HG02981 (cell line): ENCODE measurements at regions not wholly inside any gene's neighbourhood (a gene's known extent, or its start where the extent isn't known, plus 50 kb on each side); places are given as distances from the start of the nearest gene placed in this dataset.

ENCODE experiments used
- ATAC-seq: cut with Tn5 transposase; IDR thresholded peaks from one replicate; pipeline ENCODE4 v1.9.1; 2021; ENCODE audit warnings: mild to moderate bottlenecking, moderate library complexity; ENCODE audit not compliant: unreplicated experiment

DNA sequence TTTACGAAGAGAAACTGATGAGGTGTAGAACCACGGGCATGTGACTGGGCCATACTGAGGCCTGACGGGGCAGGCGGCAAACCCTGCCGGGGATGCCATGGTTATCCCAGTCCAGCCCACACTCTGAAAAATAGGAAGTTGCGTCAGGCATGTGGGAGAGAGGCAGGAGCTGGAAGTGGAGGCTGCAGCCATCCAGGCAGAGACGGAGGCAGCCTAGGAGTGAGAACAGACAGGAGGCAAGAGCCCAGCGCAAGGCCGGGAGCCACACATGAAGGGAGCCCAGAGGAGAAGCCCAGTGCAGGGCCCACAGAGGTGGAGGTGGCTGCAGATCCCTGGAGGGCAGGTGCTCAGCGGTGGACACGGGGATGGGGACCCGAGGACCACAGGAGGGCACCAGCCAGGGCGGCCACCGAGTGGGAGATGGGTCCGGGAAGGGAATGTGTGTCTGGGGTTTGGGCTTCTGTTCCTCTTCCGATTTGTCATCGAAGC, 175.2 kb upstream of the PPP2R2D start:
- no peak for ATAC-seq

GRCh38 chr10:131726076-131726880, 174.5 kb upstream of the PPP2R2D start:
- no peak for ATAC-seq

- no peak for ATAC-seq
Measured at GRCh38 chr10:131726967-131727366, 173.8 kb upstream of the PPP2R2D start.

GRCh38 chr10:131727560-131727959, 173.2 kb upstream of the PPP2R2D start:
- no peak for ATAC-seq

DNA sequence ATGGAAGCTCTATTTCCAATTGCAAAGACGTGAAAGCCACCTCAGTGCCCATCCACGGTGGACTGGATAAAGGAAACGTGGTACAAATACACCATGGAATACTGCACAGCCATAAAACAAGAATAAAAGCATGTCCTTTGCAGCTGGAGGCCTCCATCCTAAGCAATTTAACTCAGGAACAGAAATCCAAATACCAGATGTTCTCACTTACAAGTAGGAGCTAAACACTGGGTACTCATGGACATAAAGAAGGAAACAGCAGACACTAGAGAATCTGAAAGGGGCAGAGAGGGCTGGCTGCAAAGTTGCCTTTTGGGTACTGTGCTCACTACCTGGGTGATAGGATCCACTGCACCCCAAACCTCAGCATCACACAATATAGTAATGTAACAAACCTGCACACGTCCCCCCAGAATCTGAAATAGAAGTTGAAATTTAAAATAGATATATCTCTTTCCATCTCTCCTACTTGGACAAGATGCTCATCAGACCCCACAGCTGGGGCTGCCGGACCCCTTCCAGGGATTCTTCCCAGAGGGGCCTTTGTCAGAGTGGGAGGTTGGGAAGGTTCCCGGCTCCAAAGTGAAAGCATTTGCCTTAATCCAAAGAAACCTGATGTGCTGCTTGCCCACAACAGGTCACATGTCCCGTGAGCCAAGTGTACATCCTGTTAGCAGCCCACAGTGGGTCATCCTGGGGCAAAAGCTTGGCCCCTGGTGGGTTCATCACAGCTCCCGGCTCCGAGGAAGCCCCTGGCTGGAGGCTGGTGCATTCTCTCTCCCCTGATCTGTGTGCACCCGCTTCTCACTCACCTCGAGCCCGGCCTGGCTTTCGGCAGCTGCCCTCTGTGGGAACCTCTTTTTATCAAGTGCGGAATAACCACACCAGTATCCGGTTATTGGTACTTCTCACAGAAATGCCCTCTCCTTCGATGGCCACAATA, 172.3 kb upstream of the PPP2R2D start:
- no peak for ATAC-seq

GRCh38 chr10:131729361-131729760, 171.4 kb upstream of the PPP2R2D start:
- ATAC-seq: no peak

DNA sequence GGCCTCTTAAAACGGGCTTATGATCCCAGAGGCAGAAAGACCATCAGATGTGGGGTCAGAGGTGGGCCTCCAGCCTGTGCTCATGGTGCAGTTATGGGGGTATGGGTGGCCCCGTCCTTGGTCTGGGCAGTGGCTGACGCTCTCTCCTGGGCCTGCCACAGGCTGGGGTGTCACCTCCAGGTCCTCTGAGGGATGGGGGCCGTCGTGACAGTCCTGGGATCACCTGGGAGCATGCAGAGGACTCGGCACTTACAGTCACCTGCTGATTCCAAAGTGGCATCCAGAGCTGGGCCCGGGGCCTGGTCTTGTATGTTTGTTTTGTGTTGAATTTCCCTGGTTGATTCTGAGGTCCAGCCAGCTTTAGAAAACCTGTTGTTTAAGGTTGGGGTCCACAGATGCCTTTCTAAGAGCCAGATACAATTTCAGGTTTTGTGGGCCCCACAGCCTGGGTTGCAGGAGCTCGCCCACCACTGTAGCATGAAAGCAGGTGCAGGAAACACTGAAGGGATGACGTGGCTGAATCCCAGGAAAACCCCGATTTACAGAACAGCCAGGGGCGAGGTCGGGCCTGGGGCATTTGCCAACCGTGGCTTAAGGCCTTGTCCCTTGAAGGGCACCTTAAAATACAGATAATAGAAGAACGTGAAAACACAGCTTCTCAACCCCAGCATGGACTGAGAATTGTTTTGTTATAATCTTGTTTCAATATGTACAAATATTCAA, 170.7 kb upstream of the PPP2R2D start:
- ATAC-seq: no peak

GRCh38 chr10:131730771-131731497, 169.9 kb upstream of the PPP2R2D start:
- no peak for ATAC-seq

GRCh38 chr10:131731780-131732630, 168.8 kb upstream of the PPP2R2D start:
- no peak for ATAC-seq

GRCh38 chr10:131732631-131733127, 168.1 kb upstream of the PPP2R2D start:
- no peak for ATAC-seq

- no peak for ATAC-seq
Measured at GRCh38 chr10:131733596-131733995, 167.2 kb upstream of the PPP2R2D start.

DNA sequence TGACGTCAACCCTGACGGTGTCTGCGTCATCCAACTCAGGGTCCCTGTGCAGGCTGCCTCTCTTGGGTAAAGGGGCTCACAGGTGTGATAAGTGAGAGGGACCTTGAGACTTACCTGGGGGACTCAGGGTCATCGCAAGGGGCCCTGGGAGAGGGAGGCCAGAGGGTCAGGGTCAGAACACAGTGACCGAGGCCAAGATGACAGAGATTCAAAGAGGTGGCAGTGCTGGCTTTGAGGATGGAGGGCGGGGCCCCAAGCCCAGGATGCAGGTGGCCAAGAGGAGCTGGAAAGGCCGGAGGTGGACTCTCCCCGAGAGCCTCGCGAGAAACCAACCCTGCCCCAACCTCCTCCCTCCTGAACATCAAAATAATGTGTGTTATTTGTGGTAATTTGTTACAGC, 165.2 kb upstream of the PPP2R2D start:
- no peak for ATAC-seq

- ATAC-seq: no peak
Measured at GRCh38 chr10:131736321-131736980, 164.4 kb upstream of the PPP2R2D start.

DNA sequence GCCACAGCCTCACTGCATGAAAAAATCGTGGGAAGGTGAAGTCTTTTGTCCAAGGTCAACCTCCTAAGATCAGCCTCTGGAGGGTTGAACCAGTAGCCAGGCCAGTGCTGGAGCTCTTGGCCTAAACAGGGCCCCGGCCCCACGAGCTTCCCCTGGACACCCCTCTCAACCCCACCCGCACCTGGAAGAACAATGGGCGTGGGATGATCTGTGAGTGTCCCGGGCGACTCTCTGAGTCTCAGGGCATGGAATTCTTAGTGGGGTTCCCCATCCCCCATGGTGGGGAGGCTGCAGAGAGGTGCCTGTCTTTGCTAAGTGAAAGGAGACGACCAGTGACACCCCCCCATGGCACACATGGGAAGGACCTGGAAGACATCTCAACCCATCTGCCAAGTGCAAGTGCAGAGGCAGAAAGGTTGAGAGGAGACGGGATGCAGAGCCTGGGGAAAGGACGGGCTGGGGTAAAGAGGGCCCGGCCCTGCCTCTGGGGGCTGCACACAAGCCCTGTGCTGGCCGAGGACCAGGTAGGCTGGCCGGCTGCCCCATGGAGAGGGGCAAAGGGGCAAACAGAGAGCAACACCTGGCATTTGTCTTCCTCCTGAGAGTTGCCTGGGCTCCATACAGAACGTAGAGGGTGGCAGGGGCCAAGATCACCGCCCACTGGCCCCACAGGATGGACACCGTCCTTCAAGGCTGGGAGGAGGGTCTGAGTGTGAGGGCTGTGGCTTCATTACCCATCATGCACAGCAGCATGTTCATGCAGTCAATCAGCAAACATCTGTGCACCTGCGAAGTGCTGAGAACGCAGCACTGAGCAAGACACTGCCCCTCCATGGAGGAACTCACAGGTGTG, 163.0 kb upstream of the PPP2R2D start:
- ATAC-seq: no peak

DNA sequence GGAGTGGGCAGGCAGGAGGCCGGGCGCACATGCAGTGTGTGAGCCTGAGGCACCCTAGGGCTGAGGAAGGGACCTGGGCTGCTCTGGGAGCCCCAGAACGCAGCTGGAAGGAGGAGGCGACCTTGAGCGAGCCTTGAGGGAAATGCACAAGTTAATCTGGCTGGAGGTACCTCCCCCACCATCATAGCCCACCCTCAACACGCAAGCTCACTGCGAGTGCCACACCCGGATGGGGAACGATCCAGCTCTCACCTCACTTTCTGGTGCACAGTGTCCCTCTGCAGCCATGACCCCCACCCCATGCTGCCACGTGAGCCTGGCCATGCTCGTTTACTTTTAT, 162.4 kb upstream of the PPP2R2D start:
- no peak for ATAC-seq

- ATAC-seq: no peak
Measured at GRCh38 chr10:131739206-131739605, 161.6 kb upstream of the PPP2R2D start.

DNA sequence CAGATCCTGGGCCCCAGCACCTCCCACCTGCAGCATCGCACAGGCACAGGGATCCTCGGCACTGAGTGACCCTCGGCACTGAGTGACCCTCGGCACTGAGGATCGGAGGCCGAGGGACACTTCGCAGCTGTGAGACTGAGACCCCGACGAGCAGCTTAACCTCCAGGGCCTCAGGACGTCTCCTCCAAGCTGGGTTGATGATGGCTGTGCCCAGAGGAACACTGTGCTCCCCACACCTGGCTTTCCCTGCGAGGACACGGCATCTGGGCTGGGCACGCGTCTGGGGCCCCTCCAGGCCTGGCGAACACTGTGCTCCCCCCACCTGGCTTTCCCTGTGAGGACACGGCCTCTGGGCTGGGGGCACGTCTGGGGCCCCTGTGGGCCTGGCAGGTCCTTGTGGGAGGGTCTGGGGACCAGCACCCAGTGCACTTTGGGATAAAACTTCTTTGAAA, 158.3 kb upstream of the PPP2R2D start:
- ATAC-seq: no peak
